Memory B cell (primary cell): ENCODE measurements at regions not wholly inside any gene's neighbourhood (a gene's known extent, or its start where the extent isn't known, plus 50 kb on each side); places are given as distances from the start of the nearest gene placed in this dataset.

Experiments
- ATAC-seq: fragments of 150-1000 bp; cut with Tn5 transposase; 2 replicates; pipeline ENCODE4 v1.10.0; 2021; ENCODE audit warnings: low read depth, mild to moderate bottlenecking, moderate library complexity
- DNase-seq, 2 donors: peaks; one replicate each; pipeline ENCODE4 v3.0.0; 2022; ENCODE audit warnings: low spot score in 2 of 2
- H3K27ac Mint-ChIP-seq: one replicate; pipeline ENCODE4 v1.8.0; 2022; ENCODE audit warnings: mild to moderate bottlenecking, moderate library complexity, mixed read lengths
- H3K27me3 Mint-ChIP-seq: one replicate; pipeline ENCODE4 v1.8.0; 2022; ENCODE audit warnings: mixed read lengths
- H3K36me3 Mint-ChIP-seq: one replicate; pipeline ENCODE4 v1.8.0; 2022; ENCODE audit warnings: mild to moderate bottlenecking, mixed read lengths
- H3K4me1 Mint-ChIP-seq: one replicate; pipeline ENCODE4 v1.8.0; 2022; ENCODE audit warnings: mixed read lengths
- H3K4me3 Mint-ChIP-seq: one replicate; pipeline ENCODE4 v1.8.0; 2022; ENCODE audit warnings: mild to moderate bottlenecking, moderate library complexity, mixed read lengths
- H3K9me3 Mint-ChIP-seq: one replicate; pipeline ENCODE4 v1.8.0; 2022; ENCODE audit warnings: mixed read lengths

DNA sequence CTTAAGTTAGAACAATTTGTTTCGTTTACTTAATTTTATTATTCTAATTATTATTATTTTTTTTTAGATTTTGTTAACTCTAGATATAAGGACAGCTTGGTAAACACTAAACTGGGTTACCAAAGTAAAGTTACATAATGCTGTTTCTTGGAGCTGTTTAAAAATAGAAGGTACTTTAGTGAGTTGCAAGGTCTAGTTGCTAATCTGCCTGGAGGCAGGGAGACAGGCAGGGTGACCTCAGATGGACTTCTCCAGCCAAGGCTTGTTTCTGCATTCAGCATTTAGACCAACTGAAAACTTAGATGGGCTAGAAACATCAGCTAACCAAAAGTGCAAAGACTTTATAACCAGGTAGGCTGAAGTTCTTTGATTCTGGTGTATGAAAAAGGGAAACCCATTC lies 336.4 kb upstream of the GRM7 start:
- ATAC-seq (no peak), DNase-seq (no peak)
- Mint-ChIP-seq H3K27me3 (no peaks in the 10 kb centered on the region), H3K27ac (no peak overlapping the region), H3K4me1 (no peaks in the 10 kb centered on the region), H3K4me3 (no peak overlapping the region), H3K36me3 (no peaks in the 10 kb centered on the region), H3K9me3 (no peaks in the 10 kb centered on the region)

DNA sequence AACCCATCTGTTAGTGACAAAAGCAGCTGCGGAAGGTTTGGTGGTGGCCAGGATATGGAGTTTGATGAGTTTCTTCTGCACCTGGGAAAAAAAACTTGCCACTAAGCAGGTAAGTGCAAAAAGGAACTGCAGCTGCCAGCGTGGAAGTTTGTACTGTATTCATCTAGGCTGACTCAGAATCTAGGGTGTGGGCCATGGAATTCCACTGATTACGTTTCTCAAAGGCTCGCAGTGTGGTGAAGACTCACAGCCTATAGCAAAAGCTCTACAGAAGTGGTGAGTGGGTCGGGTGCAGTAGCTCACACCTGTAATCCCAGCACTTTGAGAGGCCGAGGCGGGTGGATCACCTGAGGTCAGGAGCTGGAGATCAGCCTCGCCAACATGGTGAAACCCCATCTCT lies 334.6 kb upstream of the GRM7 start:
- ATAC-seq (no peak), DNase-seq (no peak)
- H3K4me3 Mint-ChIP-seq = no peak overlapping the region
- H3K4me1 Mint-ChIP-seq = no peaks in the 10 kb centered on the region
- no peaks in the 10 kb centered on the region for H3K36me3 Mint-ChIP-seq
- no peaks in the 10 kb centered on the region for H3K9me3 Mint-ChIP-seq
- H3K27me3 Mint-ChIP-seq = no peaks in the 10 kb centered on the region
- H3K27ac Mint-ChIP-seq = no peak overlapping the region

GRCh38 chr3:6526861-6527260 lies 334.1 kb upstream of the GRM7 start:
- no peak overlapping the region for H3K4me3 Mint-ChIP-seq
- no peaks in the 10 kb centered on the region for H3K36me3 Mint-ChIP-seq
- no peak overlapping the region for H3K27ac Mint-ChIP-seq
- H3K9me3 Mint-ChIP-seq = no peaks in the 10 kb centered on the region
- DNase-seq (no peak), ATAC-seq (no peak)
- no peaks in the 10 kb centered on the region for H3K4me1 Mint-ChIP-seq
- H3K27me3 Mint-ChIP-seq = no peaks in the 10 kb centered on the region

DNA sequence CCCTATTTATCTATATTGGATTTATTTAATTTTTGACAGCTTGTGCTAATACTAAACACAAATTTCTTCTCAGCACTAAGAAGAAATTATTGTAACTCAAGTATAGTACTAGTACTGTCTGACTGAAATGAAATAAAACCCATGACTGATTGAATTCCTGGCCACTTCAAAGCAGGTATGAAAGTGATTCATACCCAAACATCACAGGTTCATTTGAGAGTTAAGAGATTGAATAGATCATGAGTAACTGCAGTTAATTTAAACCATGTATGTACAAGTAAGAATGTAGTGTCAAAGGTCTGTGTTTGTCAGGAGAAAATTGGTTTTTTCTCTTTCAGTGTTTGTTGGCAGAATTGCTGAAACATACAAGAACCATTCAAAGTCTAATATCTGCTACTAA lies 332.0 kb upstream of the GRM7 start:
- Mint-ChIP-seq H3K27me3 (no peaks in the 10 kb centered on the region), H3K27ac (no peak overlapping the region), H3K36me3 (no peaks in the 10 kb centered on the region), H3K4me1 (no peaks in the 10 kb centered on the region), H3K4me3 (no peak overlapping the region), H3K9me3 (no peaks in the 10 kb centered on the region)
- ATAC-seq = no peak
- DNase-seq = no peak

GRCh38 chr3:6531153-6531552 lies 329.8 kb upstream of the GRM7 start:
- no peaks in the 10 kb centered on the region for H3K4me1 Mint-ChIP-seq
- no peak for ATAC-seq
- no peak for DNase-seq
- H3K4me3 Mint-ChIP-seq = no peak overlapping the region
- no peaks in the 10 kb centered on the region for H3K9me3 Mint-ChIP-seq
- H3K36me3 Mint-ChIP-seq = no peaks in the 10 kb centered on the region
- H3K27ac Mint-ChIP-seq = no peak overlapping the region
- H3K27me3 Mint-ChIP-seq = no peaks in the 10 kb centered on the region

DNA sequence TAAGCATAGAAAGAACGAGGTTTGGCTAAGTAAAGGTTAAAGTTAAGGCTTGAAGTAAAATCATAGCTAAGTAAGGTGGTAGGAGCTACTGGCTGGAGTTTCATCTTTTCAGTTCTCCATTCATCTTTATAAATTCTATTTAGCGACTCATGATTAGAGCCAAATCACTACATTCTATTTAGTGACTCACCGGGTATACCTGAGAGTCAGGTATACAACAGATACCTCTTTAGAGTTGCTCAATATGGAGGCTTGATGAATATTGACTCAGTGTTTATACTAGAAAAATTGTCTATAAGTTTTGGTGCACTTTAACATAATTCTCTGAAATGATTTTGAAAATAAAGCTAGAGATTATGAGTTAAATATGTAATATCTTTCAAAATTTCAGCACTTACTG lies 328.8 kb upstream of the GRM7 start:
- DNase-seq (no peak), ATAC-seq (no peak)
- Mint-ChIP-seq H3K27ac (no peak overlapping the region), H3K4me1 (no peaks in the 10 kb centered on the region), H3K4me3 (no peak overlapping the region), H3K27me3 (no peaks in the 10 kb centered on the region), H3K9me3 (peaks cover 2% of the 10 kb centered on the region), H3K36me3 (no peaks in the 10 kb centered on the region)

DNA sequence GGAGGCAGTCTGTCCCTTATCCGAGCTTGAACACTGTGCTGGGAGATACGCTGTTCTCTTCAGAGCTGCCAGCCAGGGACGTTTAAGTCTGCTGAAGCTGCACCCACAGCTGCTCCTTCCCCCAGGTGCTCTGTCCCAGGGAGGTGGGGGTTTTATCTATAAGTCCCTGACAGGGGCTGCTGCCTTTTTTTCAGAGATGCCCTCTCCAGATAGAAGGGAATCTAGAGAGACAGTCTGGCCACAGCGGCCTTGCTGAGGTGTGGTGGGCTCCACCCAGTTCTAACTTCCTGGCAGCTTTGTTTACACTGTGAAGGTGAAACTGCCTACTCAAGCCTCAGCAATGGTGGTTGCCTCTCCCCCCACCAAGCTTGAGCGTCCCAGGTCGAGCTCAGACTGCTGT lies 319.9 kb upstream of the GRM7 start:
- Mint-ChIP-seq H3K27ac (no peak overlapping the region), H3K27me3 (peaks cover 2% of the 10 kb centered on the region), H3K36me3 (no peaks in the 10 kb centered on the region), H3K4me1 (no peaks in the 10 kb centered on the region), H3K9me3 (peaks cover 10% of the 10 kb centered on the region), H3K4me3 (no peak overlapping the region)
- DNase-seq = no peak
- ATAC-seq = no peak

DNA sequence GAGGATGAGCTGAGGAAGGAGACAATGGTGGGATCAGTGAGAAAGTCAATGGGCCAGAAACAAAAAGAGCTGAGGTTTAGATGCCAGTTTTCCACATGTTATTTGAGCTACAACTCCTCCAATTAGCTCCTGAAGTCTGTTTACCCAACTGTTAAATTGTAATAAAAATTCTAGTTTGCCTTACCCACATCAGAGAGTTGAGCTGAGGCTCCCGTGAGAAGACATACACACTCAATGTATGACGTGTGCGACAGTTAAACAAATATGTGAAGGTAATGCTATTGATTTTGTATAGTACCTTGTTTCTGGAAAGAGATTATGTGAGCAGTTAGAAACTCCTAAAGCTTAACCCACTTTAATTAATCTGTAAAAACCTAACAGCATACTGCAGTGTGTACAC lies 318.1 kb upstream of the GRM7 start:
- Mint-ChIP-seq H3K27ac (no peak overlapping the region), H3K9me3 (peaks cover 5% of the 10 kb centered on the region), H3K36me3 (no peaks in the 10 kb centered on the region), H3K4me3 (no peak overlapping the region), H3K4me1 (no peaks in the 10 kb centered on the region), H3K27me3 (peaks cover 2% of the 10 kb centered on the region)
- no peak for DNase-seq
- no peak for ATAC-seq

DNA sequence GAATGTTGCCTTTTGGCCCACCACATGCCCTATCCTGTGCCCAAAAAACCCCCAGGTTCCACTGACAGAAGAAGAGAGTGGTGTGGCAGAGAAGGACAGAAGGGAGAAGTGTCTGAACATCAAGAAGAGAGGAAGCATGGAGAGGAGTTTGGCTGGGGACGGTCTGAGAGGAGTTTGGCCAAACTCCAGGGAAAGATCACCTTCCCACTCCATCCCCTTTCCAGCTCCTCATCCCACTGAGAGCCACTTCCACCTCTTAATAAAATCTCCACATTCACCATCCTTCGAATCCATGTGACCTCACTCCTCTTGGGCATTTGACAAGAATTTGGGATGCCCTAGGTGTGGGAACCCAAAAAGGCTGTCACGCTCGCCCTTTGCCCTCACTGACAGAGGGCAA lies 311.6 kb upstream of the GRM7 start:
- H3K27me3 Mint-ChIP-seq = peaks cover 1% of the 10 kb centered on the region
- ATAC-seq (no peak), DNase-seq (no peak)
- H3K4me3 Mint-ChIP-seq = no peak overlapping the region
- peaks cover 3% of the 10 kb centered on the region for H3K9me3 Mint-ChIP-seq
- H3K4me1 Mint-ChIP-seq = no peaks in the 10 kb centered on the region
- H3K36me3 Mint-ChIP-seq = no peaks in the 10 kb centered on the region
- H3K27ac Mint-ChIP-seq = no peak overlapping the region

DNA sequence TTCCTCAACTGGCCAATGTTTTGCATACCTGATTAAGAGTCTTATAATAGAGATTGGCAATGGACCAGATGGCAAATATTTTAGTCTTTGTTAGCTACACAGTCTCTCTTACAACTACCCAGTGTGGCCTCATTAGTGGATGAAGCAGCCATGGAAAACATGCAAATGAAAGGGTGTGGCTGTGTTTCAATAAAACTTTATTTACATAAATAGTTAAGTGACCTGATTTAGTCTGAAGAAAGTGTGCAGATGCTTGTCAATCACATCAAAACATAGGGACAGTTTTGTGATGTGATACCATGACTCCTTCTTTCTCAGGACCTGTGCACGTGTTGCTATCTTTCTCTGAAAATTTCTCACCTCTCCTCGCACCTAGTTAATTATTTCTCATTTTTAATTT lies 309.8 kb upstream of the GRM7 start:
- H3K27ac Mint-ChIP-seq = no peak overlapping the region
- no peaks in the 10 kb centered on the region for H3K4me1 Mint-ChIP-seq

DNA sequence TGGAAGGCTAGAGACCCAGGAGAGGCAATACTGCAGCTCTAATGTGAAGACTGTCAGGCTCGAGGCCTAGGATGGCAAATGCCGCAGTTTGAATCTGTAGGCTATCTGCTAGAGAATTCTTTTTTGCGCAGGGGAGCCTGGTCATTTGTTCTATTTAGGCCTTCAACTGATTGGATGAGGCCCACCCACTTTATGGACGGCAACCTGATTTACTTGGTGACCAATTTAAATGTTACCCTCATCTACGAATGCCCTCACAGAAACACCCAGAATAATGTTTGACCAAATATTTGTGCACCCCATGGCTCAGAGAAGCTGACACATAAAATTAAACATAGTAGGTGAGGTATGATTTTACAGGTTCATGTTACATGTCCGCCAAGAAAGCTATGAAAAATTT lies 300.7 kb upstream of the GRM7 start:
- DNase-seq (no peak), ATAC-seq (no peak)
- peaks cover 1% of the 10 kb centered on the region for H3K9me3 Mint-ChIP-seq
- H3K27ac Mint-ChIP-seq = no peak overlapping the region
- no peaks in the 10 kb centered on the region for H3K4me1 Mint-ChIP-seq
- H3K36me3 Mint-ChIP-seq = no peaks in the 10 kb centered on the region
- H3K27me3 Mint-ChIP-seq = peaks cover 3% of the 10 kb centered on the region
- no peak overlapping the region for H3K4me3 Mint-ChIP-seq

More for the DNA sequence above, 309.8 kb upstream of the GRM7 start:
- Mint-ChIP-seq H3K9me3 (peaks cover 3% of the 10 kb centered on the region), H3K27me3 (peaks cover 3% of the 10 kb centered on the region), H3K4me3 (no peak overlapping the region), H3K36me3 (no peaks in the 10 kb centered on the region)
- DNase-seq (no peak), ATAC-seq (no peak)

- DNase-seq (no peak), ATAC-seq (no peak)
- Mint-ChIP-seq H3K27me3 (no peaks in the 10 kb centered on the region), H3K4me1 (no peaks in the 10 kb centered on the region), H3K36me3 (no peaks in the 10 kb centered on the region), H3K27ac (no peak overlapping the region), H3K9me3 (peaks cover 3% of the 10 kb centered on the region), H3K4me3 (no peak overlapping the region)
Observed at GRCh38 chr3:6567241-6567640, 293.7 kb upstream of the GRM7 start.

- no peaks in the 10 kb centered on the region for H3K27me3 Mint-ChIP-seq
- H3K27ac Mint-ChIP-seq = no peak overlapping the region
- no peak overlapping the region for H3K4me3 Mint-ChIP-seq
- peaks cover 3% of the 10 kb centered on the region for H3K9me3 Mint-ChIP-seq
- ATAC-seq = no peak
- no peaks in the 10 kb centered on the region for H3K4me1 Mint-ChIP-seq
- H3K36me3 Mint-ChIP-seq = no peaks in the 10 kb centered on the region
- DNase-seq = no peak
Observed at GRCh38 chr3:6568999-6569493, 291.9 kb upstream of the GRM7 start.

GRCh38 chr3:6571448-6571847 lies 289.5 kb upstream of the GRM7 start:
- no peaks in the 10 kb centered on the region for H3K4me1 Mint-ChIP-seq
- peaks cover 5% of the 10 kb centered on the region for H3K9me3 Mint-ChIP-seq
- DNase-seq = no peak
- no peak for ATAC-seq
- H3K36me3 Mint-ChIP-seq = no peaks in the 10 kb centered on the region
- H3K4me3 Mint-ChIP-seq = no peak overlapping the region
- H3K27me3 Mint-ChIP-seq = no peaks in the 10 kb centered on the region
- no peak overlapping the region for H3K27ac Mint-ChIP-seq

- DNase-seq = no peak
- H3K27me3 Mint-ChIP-seq = no peaks in the 10 kb centered on the region
- no peaks in the 10 kb centered on the region for H3K36me3 Mint-ChIP-seq
- H3K9me3 Mint-ChIP-seq = peaks cover 4% of the 10 kb centered on the region
- H3K4me3 Mint-ChIP-seq = no peak overlapping the region
- H3K27ac Mint-ChIP-seq = no peak overlapping the region
- H3K4me1 Mint-ChIP-seq = no peaks in the 10 kb centered on the region
- no peak for ATAC-seq
Observed at GRCh38 chr3:6577584-6577983, 283.3 kb upstream of the GRM7 start.

GRCh38 chr3:6578526-6578925 lies 282.4 kb upstream of the GRM7 start:
- no peak overlapping the region for H3K27ac Mint-ChIP-seq
- H3K36me3 Mint-ChIP-seq = no peaks in the 10 kb centered on the region
- ATAC-seq (no peak), DNase-seq (no peak)
- H3K4me3 Mint-ChIP-seq = no peak overlapping the region
- peaks cover 4% of the 10 kb centered on the region for H3K9me3 Mint-ChIP-seq
- no peaks in the 10 kb centered on the region for H3K4me1 Mint-ChIP-seq
- H3K27me3 Mint-ChIP-seq = no peaks in the 10 kb centered on the region
